ENCODE measurements at regions not wholly inside any gene's neighbourhood (a gene's known extent, or its start where the extent isn't known, plus 50 kb on each side); places are given as distances from the start of the nearest gene placed in this dataset.

DNA sequence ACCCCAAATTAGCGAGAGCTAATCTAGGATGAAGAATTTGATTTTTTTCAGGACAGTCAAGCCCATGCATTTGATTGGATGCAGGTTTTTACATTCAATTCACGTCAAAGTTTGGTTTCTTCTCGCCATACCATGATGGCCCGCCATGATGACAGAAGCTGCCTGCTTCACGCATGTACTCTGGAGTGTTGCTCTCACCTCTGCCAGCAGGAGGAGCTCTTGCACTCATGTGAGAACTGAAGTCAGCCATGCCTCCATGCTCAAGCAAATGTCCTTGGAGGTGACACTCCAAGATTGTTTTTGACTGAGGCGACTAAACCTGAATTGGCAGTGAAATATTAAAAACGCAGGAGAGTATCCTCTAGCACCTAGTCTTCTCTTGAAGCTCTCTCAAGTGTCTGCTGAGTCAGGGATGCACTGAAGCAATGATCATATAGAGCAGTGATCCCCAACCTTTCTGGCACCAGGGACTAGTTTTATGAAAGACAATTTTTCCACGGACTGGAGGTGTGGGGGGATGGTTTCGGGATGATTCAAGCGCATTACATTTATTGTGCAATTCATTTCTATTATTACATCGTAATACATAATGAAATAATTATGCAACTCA lies 120.9 kb downstream of the SAMMSON start:
- no peak overlapping the region for H3K27ac ChIP-seq
- intact Hi-C loops (cut with DNase I), result no loop called here
- no peaks in the 10 kb centered on the region for H3K36me3 ChIP-seq
- no peaks in the 10 kb centered on the region for H3K4me1 ChIP-seq
- H3K9me3 ChIP-seq, result no peaks in the 10 kb centered on the region
- no peak overlapping the region for H3K4me3 ChIP-seq
- WGBS, 2 donors, result 50 to 82% methylated on average over 11 of the region's 11 CpGs
- H3K27me3 ChIP-seq, result no peaks in the 10 kb centered on the region
- peak; percentile 76 for DNase-seq
- TF ChIP-seq, protein P1, sequence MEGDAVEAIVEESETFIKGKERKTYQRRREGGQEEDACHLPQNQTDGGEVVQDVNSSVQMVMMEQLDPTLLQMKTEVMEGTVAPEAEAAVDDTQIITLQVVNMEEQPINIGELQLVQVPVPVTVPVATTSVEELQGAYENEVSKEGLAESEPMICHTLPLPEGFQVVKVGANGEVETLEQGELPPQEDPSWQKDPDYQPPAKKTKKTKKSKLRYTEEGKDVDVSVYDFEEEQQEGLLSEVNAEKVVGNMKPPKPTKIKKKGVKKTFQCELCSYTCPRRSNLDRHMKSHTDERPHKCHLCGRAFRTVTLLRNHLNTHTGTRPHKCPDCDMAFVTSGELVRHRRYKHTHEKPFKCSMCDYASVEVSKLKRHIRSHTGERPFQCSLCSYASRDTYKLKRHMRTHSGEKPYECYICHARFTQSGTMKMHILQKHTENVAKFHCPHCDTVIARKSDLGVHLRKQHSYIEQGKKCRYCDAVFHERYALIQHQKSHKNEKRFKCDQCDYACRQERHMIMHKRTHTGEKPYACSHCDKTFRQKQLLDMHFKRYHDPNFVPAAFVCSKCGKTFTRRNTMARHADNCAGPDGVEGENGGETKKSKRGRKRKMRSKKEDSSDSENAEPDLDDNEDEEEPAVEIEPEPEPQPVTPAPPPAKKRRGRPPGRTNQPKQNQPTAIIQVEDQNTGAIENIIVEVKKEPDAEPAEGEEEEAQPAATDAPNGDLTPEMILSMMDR (IDR thresholded peaks at IDR 0.05), result peak in 3 of 4 experiments; percentile 51 to 60 (median 56)
- no peak for TF ChIP-seq EP300 (IDR thresholded peaks at IDR 0.05)

DNA sequence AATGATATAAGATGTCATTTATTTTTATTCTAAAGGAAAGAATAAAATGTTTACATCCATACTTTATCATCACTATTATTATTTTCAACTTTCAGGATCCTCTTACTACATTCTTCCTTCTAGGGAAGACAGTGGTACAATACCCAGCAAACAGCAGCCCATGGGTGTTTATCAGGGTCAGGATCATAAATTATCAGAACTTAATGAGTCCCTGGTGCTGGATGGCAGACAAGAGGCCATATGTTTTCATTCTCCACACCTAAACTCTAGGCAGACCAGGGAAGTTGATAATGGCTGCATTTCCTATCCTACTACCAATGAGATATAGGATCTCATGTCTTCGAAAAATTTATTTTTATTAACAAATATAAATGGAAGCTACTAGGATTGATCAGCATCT lies 127.7 kb downstream of the SAMMSON start:
- no peaks in the 10 kb centered on the region for H3K4me1 ChIP-seq
- WGBS, 2 donors, result 85 to 95% methylated on average over 1 of the region's 1 CpG
- DNase-seq, result no peak
- no peaks in the 10 kb centered on the region for H3K27me3 ChIP-seq
- TF ChIP-seq, protein P1 (IDR thresholded peaks at IDR 0.05), result no peak
- TF ChIP-seq EP300 (IDR thresholded peaks at IDR 0.05), result no peak
- TF ChIP-seq POLR2A (IDR thresholded peaks at IDR 0.05), result no peak
- no peak for TF ChIP-seq POLR2AphosphoS5 (IDR thresholded peaks at IDR 0.05)
- no peaks in the 10 kb centered on the region for H3K36me3 ChIP-seq
- intact Hi-C loops (cut with DNase I), result no loop called here
- H3K9me3 ChIP-seq, result no peaks in the 10 kb centered on the region
- no peak overlapping the region for H3K27ac ChIP-seq
- no peak overlapping the region for H3K4me3 ChIP-seq

DNA sequence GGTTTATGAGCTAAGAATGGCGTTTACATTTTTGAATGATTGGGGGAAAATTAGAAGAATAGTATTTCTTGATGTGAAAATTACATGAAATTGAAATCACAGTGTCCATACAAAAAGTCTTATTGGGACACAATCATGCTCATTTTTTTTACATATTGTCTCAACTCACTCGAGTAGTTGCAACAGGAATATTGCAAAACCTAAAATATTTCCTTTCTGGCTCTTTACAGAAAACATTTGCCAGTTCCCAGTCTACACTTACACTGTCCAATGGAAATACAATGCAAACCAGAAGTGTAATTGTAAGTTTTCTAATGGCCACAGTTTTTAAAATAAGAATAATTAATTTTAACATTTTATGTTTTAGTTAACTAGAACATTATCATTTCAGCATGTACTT lies 137.8 kb downstream of the SAMMSON start:
- Histone ChIP-seq H3K27ac (no peak overlapping the region), H3K4me3 (no peak overlapping the region), H3K36me3 (no peaks in the 10 kb centered on the region), H3K4me1 (no peaks in the 10 kb centered on the region), H3K27me3 (no peaks in the 10 kb centered on the region), H3K9me3 (no peaks in the 10 kb centered on the region)
- 60 to 74% methylated on average over 2 of the region's 2 CpGs for WGBS, 2 donors
- no peak for DNase-seq
- TF ChIP-seq POLR2A (IDR thresholded peaks at IDR 0.05) (no peak), EP300 (IDR thresholded peaks at IDR 0.05) (no peak), POLR2AphosphoS5 (IDR thresholded peaks at IDR 0.05) (no peak)
- TF ChIP-seq, protein P1 (IDR thresholded peaks at IDR 0.05), result no peak
- intact Hi-C loops (cut with DNase I), result no loop called here

DNA sequence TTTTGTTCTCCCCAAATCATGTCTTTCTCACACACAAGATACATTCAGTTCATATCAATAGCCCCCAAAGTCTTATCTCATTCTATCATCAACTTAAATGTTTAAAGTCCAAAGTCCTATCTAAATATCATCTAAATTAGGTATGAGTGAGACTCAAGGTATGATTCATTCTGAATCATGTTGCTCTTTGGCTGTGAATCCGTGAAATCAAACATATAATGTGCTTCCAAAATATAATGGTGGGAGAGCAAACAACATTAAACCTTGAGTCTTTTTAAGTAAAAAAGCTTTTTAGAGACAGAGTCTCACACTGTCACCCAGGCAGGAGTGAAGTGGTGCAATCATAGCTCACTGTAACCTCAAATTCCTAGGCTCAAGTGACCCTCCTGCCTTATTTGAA lies 139.1 kb downstream of the SAMMSON start:
- WGBS, 2 donors, result 16 to 38% methylated on average over 1 of the region's 1 CpG
- no peaks in the 10 kb centered on the region for H3K36me3 ChIP-seq
- no peak for DNase-seq
- no peak overlapping the region for H3K27ac ChIP-seq
- H3K4me1 ChIP-seq, result no peaks in the 10 kb centered on the region
- no peaks in the 10 kb centered on the region for H3K9me3 ChIP-seq
- no peak overlapping the region for H3K4me3 ChIP-seq
- intact Hi-C loops (cut with DNase I), result no loop called here
- TF ChIP-seq EP300 (IDR thresholded peaks at IDR 0.05), result no peak
- TF ChIP-seq POLR2A (IDR thresholded peaks at IDR 0.05), result no peak
- TF ChIP-seq, protein P1 (IDR thresholded peaks at IDR 0.05), result no peak
- no peak for TF ChIP-seq POLR2AphosphoS5 (IDR thresholded peaks at IDR 0.05)
- no peaks in the 10 kb centered on the region for H3K27me3 ChIP-seq

All from sigmoid colon (tissue), 6 donors.